IPS-15b (cell line): ENCODE measurements at regions not wholly inside any gene's neighbourhood (a gene's known extent, or its start where the extent isn't known, plus 50 kb on each side); places are given as distances from the start of the nearest gene placed in this dataset.

ENCODE experiments used
- H3K27me3 ChIP-seq: one replicate; pipeline ENCODE4 v1.6.1; 2013; ENCODE audit warnings: low read length; ENCODE audit not compliant: control insufficient read depth, insufficient read depth
- H3K36me3 ChIP-seq: one replicate; pipeline ENCODE4 v1.6.1; 2013; ENCODE audit warnings: low read length; ENCODE audit not compliant: control insufficient read depth, insufficient read depth
- H3K4me1 ChIP-seq: one replicate; pipeline ENCODE4 v1.6.1; 2013; ENCODE audit warnings: mild to moderate bottlenecking, low read length; ENCODE audit not compliant: control insufficient read depth, insufficient read depth
- H3K4me3 ChIP-seq: one replicate; pipeline ENCODE4 v1.5.1; 2013; ENCODE audit warnings: low read depth, low read length
- H3K9ac ChIP-seq: one replicate; pipeline ENCODE4 v1.6.1; 2013; ENCODE audit warnings: low read depth, mild to moderate bottlenecking, low read length
- H3K9me3 ChIP-seq: one replicate; pipeline ENCODE4 v1.6.1; 2013; ENCODE audit warnings: mild to moderate bottlenecking, low read length; ENCODE audit not compliant: control insufficient read depth, insufficient read depth

DNA sequence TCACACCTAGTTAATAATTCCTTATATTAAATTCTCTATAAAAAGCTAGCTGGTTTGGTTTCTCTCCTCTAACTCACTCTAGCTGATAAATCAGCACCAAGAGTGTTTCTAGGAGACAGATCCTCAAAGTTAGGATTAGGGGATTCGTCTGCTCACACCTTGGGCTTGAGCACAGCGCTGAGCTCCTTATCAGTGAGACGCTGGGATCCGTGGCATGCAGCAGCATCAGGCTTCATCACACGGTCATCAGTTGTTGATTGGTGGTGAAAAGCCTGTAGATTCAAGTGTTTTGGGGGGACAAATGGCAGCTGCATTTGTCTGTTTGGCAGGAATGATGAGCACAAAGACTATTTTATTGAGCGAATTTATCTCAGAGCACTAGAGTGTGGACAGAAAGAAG is 72.6 kb upstream of the MC2R start:
- Histone ChIP-seq H3K27me3 (peaks cover 2% of the 10 kb centered on the region), H3K4me3 (no peak overlapping the region), H3K9me3 (no peaks in the 10 kb centered on the region), H3K36me3 (no peaks in the 10 kb centered on the region), H3K9ac (no peak overlapping the region), H3K4me1 (peaks cover 6% of the 10 kb centered on the region)

DNA sequence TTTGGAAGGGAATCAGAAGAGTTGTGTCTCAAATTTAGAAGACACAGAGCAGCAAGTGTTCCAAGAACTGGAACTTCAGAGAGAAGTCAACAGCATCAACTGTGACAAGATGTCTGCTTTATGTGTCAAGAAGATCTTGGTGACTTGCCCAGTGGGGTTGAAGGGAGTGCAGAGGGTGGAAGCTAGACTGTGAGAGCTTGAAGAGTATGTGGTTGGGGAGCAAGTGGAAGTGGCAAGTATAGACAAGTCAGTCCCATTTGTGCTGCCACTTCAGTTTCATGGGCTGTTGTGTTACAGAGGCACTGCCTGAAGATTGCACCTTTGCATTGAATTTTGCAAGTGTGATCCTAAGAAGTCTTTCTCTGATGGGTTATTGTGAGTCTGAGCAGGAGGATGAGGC is 68.7 kb upstream of the MC2R start:
- Histone ChIP-seq H3K27me3 (peaks cover 2% of the 10 kb centered on the region), H3K9ac (no peak overlapping the region), H3K4me1 (peaks cover 6% of the 10 kb centered on the region), H3K9me3 (no peaks in the 10 kb centered on the region), H3K36me3 (no peaks in the 10 kb centered on the region), H3K4me3 (no peak overlapping the region)

DNA sequence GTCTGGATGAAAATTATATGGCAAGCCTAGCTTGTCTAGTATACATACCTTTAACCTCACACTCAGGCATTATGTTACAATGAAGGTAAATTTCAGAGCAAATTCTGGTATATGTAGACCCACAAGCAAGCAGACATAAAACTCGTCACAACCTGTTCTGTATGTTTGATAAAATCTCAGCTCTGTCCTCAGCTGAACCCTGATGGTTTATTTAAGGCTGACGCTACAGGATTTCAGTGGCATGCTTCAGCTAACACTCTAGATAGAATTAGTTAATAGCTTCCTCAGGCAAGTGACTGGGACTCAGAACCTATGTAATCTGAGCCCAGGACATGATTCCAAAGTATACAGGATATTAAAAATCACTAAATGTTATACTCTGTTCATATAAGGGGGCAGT is 68.2 kb upstream of the MC2R start:
- no peaks in the 10 kb centered on the region for H3K9me3 ChIP-seq
- H3K4me1 ChIP-seq: peaks cover 3% of the 10 kb centered on the region
- no peak overlapping the region for H3K9ac ChIP-seq
- no peaks in the 10 kb centered on the region for H3K36me3 ChIP-seq
- H3K4me3 ChIP-seq: no peak overlapping the region
- peaks cover 2% of the 10 kb centered on the region for H3K27me3 ChIP-seq

DNA sequence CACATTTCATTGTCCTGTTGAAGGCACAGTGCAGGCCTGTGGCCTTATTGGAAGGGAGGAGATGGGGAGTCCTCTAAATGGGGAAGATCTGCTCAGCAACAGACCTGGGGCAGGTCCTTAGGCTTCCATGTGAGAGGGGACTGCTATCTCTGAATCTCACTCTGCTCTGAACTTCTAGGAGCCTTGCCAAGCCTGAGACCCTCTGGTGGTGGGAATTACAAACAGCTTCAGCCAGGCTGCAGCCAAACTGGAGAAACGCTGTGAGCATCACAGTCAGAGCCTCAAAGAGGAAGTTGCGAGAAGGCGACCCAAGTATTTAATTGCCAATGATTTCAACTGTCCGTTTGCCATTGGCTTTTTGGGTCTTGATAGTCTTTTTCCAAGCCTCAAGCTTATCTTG is 66.8 kb upstream of the MC2R start:
- H3K4me1 ChIP-seq: no peaks in the 10 kb centered on the region
- H3K9ac ChIP-seq: no peak overlapping the region
- H3K36me3 ChIP-seq: no peaks in the 10 kb centered on the region
- H3K27me3 ChIP-seq: no peaks in the 10 kb centered on the region
- H3K4me3 ChIP-seq: no peak overlapping the region
- H3K9me3 ChIP-seq: no peaks in the 10 kb centered on the region

DNA sequence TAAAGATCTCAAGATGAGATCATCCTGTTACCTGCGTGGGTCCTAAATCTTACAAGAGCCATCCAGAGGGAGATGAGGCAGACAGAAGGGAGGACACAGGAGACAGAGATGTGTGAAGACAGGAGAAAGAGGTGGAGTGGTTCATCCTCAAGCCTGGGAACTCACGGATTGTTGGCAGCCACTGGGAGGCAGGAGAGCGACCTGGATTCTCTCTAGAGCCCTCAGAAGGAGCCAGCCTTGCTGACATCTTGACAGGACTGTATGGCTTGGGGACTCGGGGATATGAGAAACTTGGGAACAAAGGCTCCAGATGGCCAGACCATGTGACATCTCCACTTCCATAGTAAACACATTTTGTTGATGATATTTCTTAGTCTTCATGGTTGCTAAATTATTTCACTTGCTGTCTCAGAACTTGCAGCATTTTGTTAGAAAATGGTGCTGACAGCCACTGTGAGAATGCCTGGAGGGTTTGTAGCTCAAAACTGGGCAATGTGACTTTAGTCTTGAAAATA is 57.8 kb upstream of the MC2R start:
- Histone ChIP-seq H3K27me3 (no peaks in the 10 kb centered on the region), H3K9me3 (no peaks in the 10 kb centered on the region), H3K4me1 (no peaks in the 10 kb centered on the region), H3K9ac (no peak overlapping the region), H3K4me3 (no peak overlapping the region), H3K36me3 (no peaks in the 10 kb centered on the region)
